ENCODE measurements at regions not wholly inside any gene's neighbourhood (a gene's known extent, or its start where the extent isn't known, plus 50 kb on each side); places are given as distances from the start of the nearest gene placed in this dataset.

- DNase-seq: no peak
These were observed 519.7 kb upstream of the TBX3 start for GRCh38 chr12:115203701-115204100.

GRCh38 chr12:115201966-115202365, 518.0 kb upstream of the TBX3 start:
- no peak for DNase-seq

- DNase-seq: no peak
These were observed 515.9 kb upstream of the TBX3 start for GRCh38 chr12:115199831-115200230.

GRCh38 chr12:115194857-115195256, 510.9 kb upstream of the TBX3 start:
- no peak for DNase-seq

GRCh38 chr12:115194448-115194847, 510.5 kb upstream of the TBX3 start:
- DNase-seq: no peak

GRCh38 chr12:115191342-115191741, 507.4 kb upstream of the TBX3 start:
- no peak for DNase-seq

GRCh38 chr12:115190010-115190770, 506.2 kb upstream of the TBX3 start:
- DNase-seq: no peak

GRCh38 chr12:115185506-115185905, 501.5 kb upstream of the TBX3 start:
- no peak for DNase-seq

GRCh38 chr12:115183752-115184151, 499.8 kb upstream of the TBX3 start:
- DNase-seq: no peak

- DNase-seq: no peak
These were observed 493.9 kb upstream of the TBX3 start for GRCh38 chr12:115177899-115178298.

GRCh38 chr12:115176741-115177400, 492.9 kb upstream of the TBX3 start:
- DNase-seq: no peak

GRCh38 chr12:115174920-115175319, 490.9 kb upstream of the TBX3 start:
- DNase-seq: no peak

- DNase-seq: no peak
These were observed 488.5 kb upstream of the TBX3 start for GRCh38 chr12:115172521-115172920.

GRCh38 chr12:115169981-115170380, 486.0 kb upstream of the TBX3 start:
- no peak for DNase-seq

- no peak for DNase-seq
These were observed 482.8 kb upstream of the TBX3 start for GRCh38 chr12:115166698-115167315.

- DNase-seq: no peak
These were observed 479.7 kb upstream of the TBX3 start for GRCh38 chr12:115163710-115164109.

GRCh38 chr12:115160271-115161128, 476.5 kb upstream of the TBX3 start:
- no peak for DNase-seq

- no peak for DNase-seq
These were observed 474.8 kb upstream of the TBX3 start for GRCh38 chr12:115158816-115159215.

GRCh38 chr12:115155665-115156645, 472.0 kb upstream of the TBX3 start:
- peak; percentile 52 for DNase-seq

GRCh38 chr12:115149685-115150378, 465.9 kb upstream of the TBX3 start:
- no peak for DNase-seq

GRCh38 chr12:115149279-115149678, 465.3 kb upstream of the TBX3 start:
- DNase-seq: no peak

Measured in GOT3 (cell line).